KMS-11 (cell line): ENCODE measurements at regions not wholly inside any gene's neighbourhood (a gene's known extent, or its start where the extent isn't known, plus 50 kb on each side); places are given as distances from the start of the nearest gene placed in this dataset.

Source experiments
- H2AFZ ChIP-seq: fragments of 200-600 bp; sonication (generic); 2 replicates; pipeline ENCODE4 v1.6.1; 2016; ENCODE audit warnings: antibody characterized with exemption, mixed run types, low read depth
- H3K27ac ChIP-seq: fragments of 200-600 bp; sonication (generic); 2 replicates; pipeline ENCODE4 v1.6.1; 2016; ENCODE audit warnings: mild to moderate bottlenecking, mixed run types
- H3K27me3 ChIP-seq: fragments of 200-600 bp; sonication (generic); 2 replicates; pipeline ENCODE4 v1.6.1; 2017; ENCODE audit warnings: mild to moderate bottlenecking, low read depth, mixed run types, moderate library complexity; ENCODE audit not compliant: insufficient read depth
- H3K36me3 ChIP-seq: fragments of 200-600 bp; sonication (generic); 2 replicates; pipeline ENCODE4 v1.6.1; 2017; ENCODE audit warnings: mild to moderate bottlenecking, mixed run types; ENCODE audit not compliant: insufficient read depth
- H3K4me1 ChIP-seq: fragments of 200-600 bp; sonication (generic); 2 replicates; pipeline ENCODE4 v1.6.1; 2016; ENCODE audit warnings: mild to moderate bottlenecking, low read depth, mixed run types; ENCODE audit not compliant: poor library complexity, severe bottlenecking
- H3K4me2 ChIP-seq: fragments of 200-600 bp; sonication (generic); 2 replicates; pipeline ENCODE4 v1.7.0; 2016; ENCODE audit warnings: mild to moderate bottlenecking, mixed run types
- H3K4me3 ChIP-seq: fragments of 200-600 bp; sonication (generic); IDR thresholded peaks from 2 replicates; pipeline ENCODE4 v1.6.1; 2017; ENCODE audit warnings: low read depth, low read length, mixed read lengths; ENCODE audit not compliant: insufficient read depth
- H3K79me2 ChIP-seq: fragments of 200-600 bp; sonication (generic); 2 replicates; pipeline ENCODE4 v1.6.1; 2016; ENCODE audit warnings: low read depth, mixed run types; ENCODE audit not compliant: insufficient read depth
- H3K9ac ChIP-seq: fragments of 200-600 bp; sonication (generic); 2 replicates; pipeline ENCODE4 v1.6.1; 2016; ENCODE audit warnings: mild to moderate bottlenecking, mixed run types
- H4K20me1 ChIP-seq: fragments of 200-600 bp; sonication (generic); 2 replicates; pipeline ENCODE4 v1.6.1; 2016; ENCODE audit warnings: mild to moderate bottlenecking, mixed run types; ENCODE audit not compliant: insufficient read depth
- TF ChIP-seq, protein P1 (sequence below): fragments of 200-600 bp; sonication (generic); conservative IDR thresholded peaks from 2 replicates; pipeline ENCODE4 v1.6.1; 2017; ENCODE audit warnings: low read depth, mild to moderate bottlenecking, antibody characterized with exemption, low read length, moderate library complexity, mixed read lengths

DNA sequence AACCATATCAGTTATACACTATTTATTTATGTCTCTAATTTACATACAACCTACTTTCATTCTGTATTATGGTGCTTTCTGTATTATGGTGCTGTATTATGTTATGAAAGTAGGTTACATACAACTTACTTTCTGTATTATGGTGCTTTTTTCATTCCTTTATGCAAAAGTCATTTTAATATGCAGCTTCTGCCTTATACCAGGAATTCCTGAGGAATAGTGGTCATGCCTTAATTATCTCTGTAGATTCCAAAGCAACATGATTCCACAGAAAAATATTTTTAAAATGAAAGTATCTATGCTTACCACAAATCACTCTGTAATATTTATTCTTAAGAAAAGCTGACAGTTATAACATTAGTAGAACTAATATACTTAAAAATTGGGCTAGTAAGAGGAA, 922.0 kb upstream of the NRXN1 start:
- Histone ChIP-seq H2AFZ (no peak overlapping the region), H3K9ac (no peak overlapping the region), H3K4me1 (no peaks in the 10 kb centered on the region), H4K20me1 (no peaks in the 10 kb centered on the region), H3K27me3 (no peaks in the 10 kb centered on the region), H3K36me3 (no peaks in the 10 kb centered on the region), H3K79me2 (no peaks in the 10 kb centered on the region), H3K27ac (no peak overlapping the region), H3K4me3 (no peak overlapping the region), H3K4me2 (no peak overlapping the region)
- TF ChIP-seq, protein P1, sequence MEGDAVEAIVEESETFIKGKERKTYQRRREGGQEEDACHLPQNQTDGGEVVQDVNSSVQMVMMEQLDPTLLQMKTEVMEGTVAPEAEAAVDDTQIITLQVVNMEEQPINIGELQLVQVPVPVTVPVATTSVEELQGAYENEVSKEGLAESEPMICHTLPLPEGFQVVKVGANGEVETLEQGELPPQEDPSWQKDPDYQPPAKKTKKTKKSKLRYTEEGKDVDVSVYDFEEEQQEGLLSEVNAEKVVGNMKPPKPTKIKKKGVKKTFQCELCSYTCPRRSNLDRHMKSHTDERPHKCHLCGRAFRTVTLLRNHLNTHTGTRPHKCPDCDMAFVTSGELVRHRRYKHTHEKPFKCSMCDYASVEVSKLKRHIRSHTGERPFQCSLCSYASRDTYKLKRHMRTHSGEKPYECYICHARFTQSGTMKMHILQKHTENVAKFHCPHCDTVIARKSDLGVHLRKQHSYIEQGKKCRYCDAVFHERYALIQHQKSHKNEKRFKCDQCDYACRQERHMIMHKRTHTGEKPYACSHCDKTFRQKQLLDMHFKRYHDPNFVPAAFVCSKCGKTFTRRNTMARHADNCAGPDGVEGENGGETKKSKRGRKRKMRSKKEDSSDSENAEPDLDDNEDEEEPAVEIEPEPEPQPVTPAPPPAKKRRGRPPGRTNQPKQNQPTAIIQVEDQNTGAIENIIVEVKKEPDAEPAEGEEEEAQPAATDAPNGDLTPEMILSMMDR, result no peak

DNA sequence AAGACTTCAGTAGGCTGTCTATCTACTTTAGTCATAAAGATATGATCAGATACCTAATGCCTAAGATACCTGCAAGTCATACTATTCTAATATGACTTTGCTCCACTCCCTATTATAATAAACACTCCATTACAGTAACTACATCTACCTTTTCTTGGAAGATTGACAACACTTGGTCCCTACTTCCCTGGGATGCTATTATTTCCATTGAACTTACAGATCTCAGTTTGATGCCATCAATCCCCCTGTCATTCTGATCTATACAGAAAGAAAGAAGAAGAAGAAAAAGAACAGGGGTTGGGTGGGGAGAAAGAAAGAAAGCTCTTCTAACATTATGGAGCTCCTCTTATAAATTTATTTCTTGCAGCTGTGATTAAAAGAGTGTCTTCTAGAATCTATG, 889.1 kb upstream of the NRXN1 start:
- H3K4me3 ChIP-seq, result no peak overlapping the region
- H2AFZ ChIP-seq, result no peak overlapping the region
- no peak overlapping the region for H3K4me2 ChIP-seq
- H3K9ac ChIP-seq, result no peak overlapping the region
- no peaks in the 10 kb centered on the region for H3K79me2 ChIP-seq
- H3K4me1 ChIP-seq, result no peaks in the 10 kb centered on the region
- no peaks in the 10 kb centered on the region for H3K27me3 ChIP-seq
- TF ChIP-seq, protein P1, result no peak
- H3K36me3 ChIP-seq, result no peaks in the 10 kb centered on the region
- no peak overlapping the region for H3K27ac ChIP-seq
- H4K20me1 ChIP-seq, result no peaks in the 10 kb centered on the region

DNA sequence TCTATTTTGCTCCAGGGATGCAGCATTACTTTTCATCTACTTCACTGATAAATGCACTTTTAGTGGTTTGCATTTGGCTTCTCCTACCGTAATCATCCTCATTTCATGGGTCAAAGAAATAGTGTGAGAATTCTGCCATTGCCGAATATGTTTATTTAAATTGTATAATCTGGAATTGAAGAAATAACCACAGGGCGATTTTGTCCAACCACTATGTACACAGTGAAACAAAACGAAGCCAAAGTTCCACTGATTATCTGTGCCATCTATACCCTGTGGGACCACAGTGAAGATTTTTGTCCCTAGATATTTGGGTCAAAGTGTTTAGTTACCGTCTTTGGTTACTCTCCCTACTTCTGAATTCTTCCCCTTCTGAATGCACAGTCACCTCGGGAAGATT, 888.6 kb upstream of the NRXN1 start:
- Histone ChIP-seq H3K4me1 (no peaks in the 10 kb centered on the region), H3K4me2 (no peak overlapping the region), H3K9ac (no peak overlapping the region), H3K4me3 (no peak overlapping the region), H2AFZ (no peak overlapping the region), H3K27me3 (no peaks in the 10 kb centered on the region), H3K36me3 (no peaks in the 10 kb centered on the region), H4K20me1 (no peaks in the 10 kb centered on the region), H3K79me2 (no peaks in the 10 kb centered on the region), H3K27ac (no peak overlapping the region)
- TF ChIP-seq, protein P1, result no peak

DNA sequence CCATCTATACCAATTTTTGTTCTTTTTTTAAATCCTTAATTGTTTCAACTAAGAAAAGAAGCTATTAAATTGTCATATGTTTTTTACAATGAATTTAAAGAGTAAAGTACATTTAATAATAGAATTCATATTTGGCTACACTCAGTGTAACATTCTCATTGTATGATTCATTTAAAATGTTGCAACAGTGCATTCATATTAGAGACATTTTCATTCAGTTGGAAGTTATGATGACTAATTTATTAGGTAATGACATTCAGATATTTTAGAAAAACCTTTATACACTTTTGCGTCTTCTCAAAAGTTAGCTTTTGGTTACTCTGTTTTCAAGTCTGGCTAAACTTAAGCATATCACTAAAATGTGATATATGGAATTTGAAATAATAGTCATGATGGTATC, 887.5 kb upstream of the NRXN1 start:
- Histone ChIP-seq H3K4me2 (no peak overlapping the region), H3K9ac (no peak overlapping the region), H2AFZ (no peak overlapping the region), H3K27ac (no peak overlapping the region), H3K79me2 (no peaks in the 10 kb centered on the region), H3K36me3 (no peaks in the 10 kb centered on the region), H3K4me3 (no peak overlapping the region), H4K20me1 (no peaks in the 10 kb centered on the region), H3K4me1 (no peaks in the 10 kb centered on the region), H3K27me3 (no peaks in the 10 kb centered on the region)
- TF ChIP-seq, protein P1, result no peak

DNA sequence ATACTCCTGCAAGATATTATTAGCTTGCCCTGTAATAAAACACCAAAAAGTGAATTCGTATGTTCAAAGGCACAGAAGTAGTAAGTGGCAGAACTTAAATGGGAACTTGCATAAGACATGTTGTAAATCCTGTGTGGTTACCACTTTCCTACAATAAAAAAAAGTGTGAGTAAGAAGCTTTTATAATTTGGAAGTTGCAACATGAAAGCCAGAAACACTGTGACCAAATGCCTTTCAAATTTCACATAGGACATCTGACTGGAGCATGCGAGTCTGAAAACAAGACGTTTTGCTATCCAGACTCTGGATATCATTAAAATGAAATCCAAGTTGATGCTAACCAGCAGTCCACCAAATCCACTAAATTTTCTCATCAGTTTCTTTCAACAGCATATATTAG, 886.2 kb upstream of the NRXN1 start:
- H3K36me3 ChIP-seq, result no peaks in the 10 kb centered on the region
- H3K27ac ChIP-seq, result no peak overlapping the region

More for the DNA sequence above, 886.2 kb upstream of the NRXN1 start:
- Histone ChIP-seq H3K4me2 (no peak overlapping the region), H3K79me2 (no peaks in the 10 kb centered on the region), H3K4me1 (no peaks in the 10 kb centered on the region), H3K27me3 (no peaks in the 10 kb centered on the region), H3K4me3 (no peak overlapping the region), H4K20me1 (no peaks in the 10 kb centered on the region), H3K9ac (no peak overlapping the region), H2AFZ (no peak overlapping the region)
- TF ChIP-seq, protein P1, result no peak
